SU-DHL-6 (cell line): ENCODE measurements at regions not wholly inside any gene's neighbourhood (a gene's known extent, or its start where the extent isn't known, plus 50 kb on each side); places are given as distances from the start of the nearest gene placed in this dataset.

Source experiments
- H2AFZ ChIP-seq: fragments of 200-600 bp; sonication (generic); 2 replicates; pipeline ENCODE4 v1.6.1; 2014; ENCODE audit warnings: low read depth, mild to moderate bottlenecking, moderate library complexity, mixed read lengths, antibody characterized with exemption, low read length; ENCODE audit not compliant: severe bottlenecking
- H3F3A ChIP-seq: fragments of 200-600 bp; shearing (Covaris generic); 2 replicates; pipeline ENCODE4 v1.6.0; 2016; ENCODE audit warnings: antibody characterized with exemption, mild to moderate bottlenecking; ENCODE audit not compliant: insufficient read depth
- H3K27ac ChIP-seq: fragments of 200-600 bp; sonication (generic); 2 replicates; pipeline ENCODE4 v1.5.1; 2016; ENCODE audit warnings: low read depth, mild to moderate bottlenecking, low read length, moderate library complexity, mixed read lengths
- H3K27me3 ChIP-seq: fragments of 200-600 bp; sonication (generic), shearing (Covaris generic); 2 replicates; pipeline ENCODE4 v1.6.0; 2014; ENCODE audit warnings: mild to moderate bottlenecking, low read length
- H3K36me3 ChIP-seq: fragments of 200-600 bp; sonication (generic); 2 replicates; pipeline ENCODE4 v1.6.1; 2014; ENCODE audit warnings: mild to moderate bottlenecking, low read length, mixed read lengths
- H3K4me2 ChIP-seq: fragments of 300-600, 200-600 bp; shearing (Covaris generic), sonication (generic); 2 replicates; pipeline ENCODE4 v1.6.0; 2014; ENCODE audit warnings: low read length, low read depth, mild to moderate bottlenecking; ENCODE audit not compliant: poor library complexity, severe bottlenecking
- H3K4me3 ChIP-seq: fragments of 200-600 bp; sonication (generic); 2 replicates; pipeline ENCODE4 v1.5.1; 2014; ENCODE audit warnings: antibody characterized with exemption, low read length, mild to moderate bottlenecking, mixed read lengths; ENCODE audit not compliant: insufficient read depth, poor library complexity, severe bottlenecking
- H3K79me2 ChIP-seq: fragments of 200-600 bp; sonication (generic); 2 replicates; pipeline ENCODE4 v1.6.1; 2014; ENCODE audit warnings: mild to moderate bottlenecking, low read length, moderate library complexity; ENCODE audit not compliant: insufficient read depth
- H3K9ac ChIP-seq: fragments of 200-600 bp; sonication (generic); 2 replicates; pipeline ENCODE4 v1.7.0; 2014; ENCODE audit warnings: mild to moderate bottlenecking, low read length
- H3K9me2 ChIP-seq: fragments of 200-600 bp; sonication (generic); replicated peaks from 2 replicates; pipeline ENCODE4 v1.6.1; 2014; ENCODE audit warnings: low read length; ENCODE audit not compliant: insufficient read depth
- H3K9me3 ChIP-seq: fragments of 200-600 bp; sonication (generic); 2 replicates; pipeline ENCODE4 v1.6.1; 2014; ENCODE audit warnings: low read length, mixed read lengths; ENCODE audit not compliant: insufficient read depth
- H4K20me1 ChIP-seq: fragments of 200-600 bp; sonication (generic); 2 replicates; pipeline ENCODE4 v1.6.1; 2014; ENCODE audit warnings: low read depth, mild to moderate bottlenecking, antibody characterized with exemption, low read length, moderate library complexity, mixed read lengths
- CTCF ChIP-seq: fragments of 200-600 bp; sonication (generic); IDR thresholded peaks from one replicate; pipeline ENCODE4 v1.5.1; 2017; ENCODE audit warnings: antibody characterized with exemption, mild to moderate bottlenecking, low read length, moderate library complexity; ENCODE audit not compliant: insufficient read depth, poor library complexity, severe bottlenecking
- EZH2phosphoT487 ChIP-seq: fragments of 200-600 bp; sonication (generic), shearing (Covaris generic); conservative IDR thresholded peaks from 2 replicates; pipeline ENCODE4 v1.6.1; 2018; ENCODE audit warnings: mild to moderate bottlenecking, antibody characterized with exemption, low read length, moderate library complexity, mixed read lengths

DNA sequence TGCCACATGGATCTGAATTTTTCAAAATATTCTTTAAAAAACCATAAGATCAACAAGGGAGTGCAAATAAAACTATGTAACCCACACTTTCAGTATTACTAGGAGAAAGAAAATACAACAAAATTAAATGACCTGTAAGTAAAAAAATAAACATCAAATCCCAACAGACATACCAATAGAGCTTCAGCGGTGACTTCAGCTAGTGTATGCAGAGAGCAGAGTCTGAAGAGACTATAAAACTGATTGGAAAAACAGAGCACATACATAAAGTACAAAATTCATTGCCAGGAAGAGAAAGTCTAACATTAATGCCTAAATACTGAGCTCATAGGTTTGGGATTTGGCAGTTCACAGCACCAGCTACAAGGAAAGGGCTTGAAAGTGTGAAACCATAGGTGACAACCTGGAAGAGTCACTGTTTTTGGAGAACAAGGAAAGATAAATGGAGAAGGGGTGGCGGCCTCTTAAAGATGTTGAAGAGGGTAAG lies 291.1 kb downstream of the LMO7 start:
- Histone ChIP-seq H3K27me3 (no peaks in the 10 kb centered on the region), H3K4me3 (no peak overlapping the region), H2AFZ (no peak overlapping the region), H3F3A (no peaks in the 10 kb centered on the region), H4K20me1 (no peaks in the 10 kb centered on the region), H3K4me2 (no peak overlapping the region), H3K9ac (no peak overlapping the region), H3K9me3 (no peaks in the 10 kb centered on the region), H3K36me3 (no peaks in the 10 kb centered on the region), H3K9me2 (no peaks in the 10 kb centered on the region), H3K27ac (no peak overlapping the region), H3K79me2 (no peaks in the 10 kb centered on the region)
- TF ChIP-seq CTCF (no peak), EZH2phosphoT487 (no peak)

- Histone ChIP-seq H3F3A (no peaks in the 10 kb centered on the region), H3K9me3 (no peaks in the 10 kb centered on the region), H3K79me2 (no peaks in the 10 kb centered on the region), H4K20me1 (no peaks in the 10 kb centered on the region), H3K36me3 (no peaks in the 10 kb centered on the region), H3K9ac (no peak overlapping the region), H3K9me2 (no peaks in the 10 kb centered on the region), H3K27ac (no peak overlapping the region), H3K4me3 (no peak overlapping the region), H3K27me3 (no peaks in the 10 kb centered on the region), H3K4me2 (no peak overlapping the region), H2AFZ (no peak overlapping the region)
- TF ChIP-seq CTCF (no peak), EZH2phosphoT487 (no peak)
Measured at GRCh38 chr13:75920536-75920935, 284.4 kb downstream of the LMO7 start.

DNA sequence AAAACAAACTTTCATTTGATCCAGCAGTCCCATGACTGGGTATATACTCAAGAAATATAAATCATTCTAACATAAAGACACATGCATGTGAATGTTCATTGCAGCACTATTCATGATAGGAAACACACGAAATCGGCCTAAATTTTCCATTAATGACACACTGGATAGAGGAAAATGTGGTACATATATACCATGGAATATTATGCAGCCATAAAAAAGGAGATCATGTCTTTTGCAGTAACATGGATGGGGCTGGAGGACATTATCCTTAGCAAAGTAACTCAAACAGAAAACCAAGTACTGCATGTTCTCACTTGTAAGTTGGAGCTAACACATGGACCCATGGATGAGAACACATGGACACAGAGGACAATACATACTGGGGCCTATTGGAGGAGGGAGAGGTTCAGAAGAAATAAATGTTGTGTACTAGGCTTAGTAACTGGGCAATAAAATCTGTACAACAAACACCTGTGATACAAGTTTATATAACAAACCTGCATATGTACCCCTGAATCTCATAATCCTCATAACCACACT lies 283.6 kb downstream of the LMO7 start:
- Histone ChIP-seq H3K27ac (no peak overlapping the region), H3K36me3 (no peaks in the 10 kb centered on the region), H3K4me3 (no peak overlapping the region), H3K27me3 (no peaks in the 10 kb centered on the region), H4K20me1 (no peaks in the 10 kb centered on the region), H3K9ac (no peak overlapping the region), H2AFZ (no peak overlapping the region), H3K79me2 (no peaks in the 10 kb centered on the region), H3K4me2 (no peak overlapping the region), H3K9me2 (no peaks in the 10 kb centered on the region), H3F3A (no peaks in the 10 kb centered on the region), H3K9me3 (no peaks in the 10 kb centered on the region)
- TF ChIP-seq EZH2phosphoT487 (no peak), CTCF (no peak)
